EH (cell line): ENCODE measurements at regions not wholly inside any gene's neighbourhood (a gene's known extent, or its start where the extent isn't known, plus 50 kb on each side); places are given as distances from the start of the nearest gene placed in this dataset.

Source experiments
- DNase-seq: peaks from one replicate; pipeline ENCODE4 v3.0.0-alpha.2; 2015; ENCODE audit warnings: low read depth

- DNase-seq = peak; percentile 32
Measured at GRCh38 chr14:29111554-29111953, 345.0 kb downstream of the FOXG1 start.

GRCh38 chr14:29123017-29123416 lies 356.4 kb downstream of the FOXG1 start:
- no peak for DNase-seq

- peak; percentile 10 for DNase-seq
Measured at GRCh38 chr14:29126361-29126760, 359.8 kb downstream of the FOXG1 start.

GRCh38 chr14:29126865-29127264 lies 360.3 kb downstream of the FOXG1 start:
- DNase-seq = no peak

- no peak for DNase-seq
Measured at GRCh38 chr14:29140016-29140415, 373.4 kb downstream of the FOXG1 start.

- peak; percentile 98 for DNase-seq
Measured at GRCh38 chr14:29144621-29145020, 378.0 kb downstream of the FOXG1 start.

- DNase-seq = no peak
Measured at GRCh38 chr14:29148221-29148620, 381.6 kb downstream of the FOXG1 start.

GRCh38 chr14:29149798-29150197 lies 383.2 kb downstream of the FOXG1 start:
- no peak for DNase-seq

GRCh38 chr14:29150659-29151058 lies 384.1 kb downstream of the FOXG1 start:
- no peak for DNase-seq

- DNase-seq = no peak
Measured at GRCh38 chr14:29156096-29156495, 389.5 kb downstream of the FOXG1 start.

GRCh38 chr14:29161593-29161992 lies 395.0 kb downstream of the FOXG1 start:
- no peak for DNase-seq

- no peak for DNase-seq
Measured at GRCh38 chr14:29163109-29163508, 396.5 kb downstream of the FOXG1 start.

GRCh38 chr14:29165431-29165830 lies 398.8 kb downstream of the FOXG1 start:
- DNase-seq = no peak

GRCh38 chr14:29166507-29166906 lies 399.9 kb downstream of the FOXG1 start:
- DNase-seq = no peak

GRCh38 chr14:29168149-29168548 lies 401.6 kb downstream of the FOXG1 start:
- DNase-seq = no peak

GRCh38 chr14:29169408-29169807 lies 402.8 kb downstream of the FOXG1 start:
- no peak for DNase-seq

GRCh38 chr14:29175706-29176105 lies 409.1 kb downstream of the FOXG1 start:
- no peak for DNase-seq

- no peak for DNase-seq
Measured at GRCh38 chr14:29176876-29177275, 410.3 kb downstream of the FOXG1 start.

GRCh38 chr14:29178971-29179370 lies 412.4 kb downstream of the FOXG1 start:
- no peak for DNase-seq

- no peak for DNase-seq
Measured at GRCh38 chr14:29191092-29191491, 424.5 kb downstream of the FOXG1 start.

- no peak for DNase-seq
Measured at GRCh38 chr14:29197557-29197956, 431.0 kb downstream of the FOXG1 start.

GRCh38 chr14:29205658-29206057 lies 439.1 kb downstream of the FOXG1 start:
- DNase-seq = no peak

GRCh38 chr14:29215853-29216252 lies 449.3 kb downstream of the FOXG1 start:
- no peak for DNase-seq

GRCh38 chr14:29216268-29217232 lies 450.0 kb downstream of the FOXG1 start:
- DNase-seq = no peak
